Stimulated activated CD8-positive, alpha-beta memory T cell treated with anti-CD3 and anti-CD28 coated beads, Interleukin-12 subunit alpha, Interleukin-12 subunit beta, amount 100 ng/mL, for 4 hours (primary cell): ENCODE measurements at regions not wholly inside any gene's neighbourhood (a gene's known extent, or its start where the extent isn't known, plus 50 kb on each side); places are given as distances from the start of the nearest gene placed in this dataset.
"Not testable (repeated sequence)": the region's sequence is repeated elsewhere in the genome, so short reads cannot be mapped to it uniquely, and the experiment has no call there.

Experiments used
- DNase-seq: peaks from one replicate; pipeline ENCODE4 v3.0.0-alpha.2; 2020; ENCODE audit warnings: low read depth

- no peak for DNase-seq
Observed at GRCh38 chr10:130512936-130513335, 376.7 kb downstream of the GLRX3 start.

DNA sequence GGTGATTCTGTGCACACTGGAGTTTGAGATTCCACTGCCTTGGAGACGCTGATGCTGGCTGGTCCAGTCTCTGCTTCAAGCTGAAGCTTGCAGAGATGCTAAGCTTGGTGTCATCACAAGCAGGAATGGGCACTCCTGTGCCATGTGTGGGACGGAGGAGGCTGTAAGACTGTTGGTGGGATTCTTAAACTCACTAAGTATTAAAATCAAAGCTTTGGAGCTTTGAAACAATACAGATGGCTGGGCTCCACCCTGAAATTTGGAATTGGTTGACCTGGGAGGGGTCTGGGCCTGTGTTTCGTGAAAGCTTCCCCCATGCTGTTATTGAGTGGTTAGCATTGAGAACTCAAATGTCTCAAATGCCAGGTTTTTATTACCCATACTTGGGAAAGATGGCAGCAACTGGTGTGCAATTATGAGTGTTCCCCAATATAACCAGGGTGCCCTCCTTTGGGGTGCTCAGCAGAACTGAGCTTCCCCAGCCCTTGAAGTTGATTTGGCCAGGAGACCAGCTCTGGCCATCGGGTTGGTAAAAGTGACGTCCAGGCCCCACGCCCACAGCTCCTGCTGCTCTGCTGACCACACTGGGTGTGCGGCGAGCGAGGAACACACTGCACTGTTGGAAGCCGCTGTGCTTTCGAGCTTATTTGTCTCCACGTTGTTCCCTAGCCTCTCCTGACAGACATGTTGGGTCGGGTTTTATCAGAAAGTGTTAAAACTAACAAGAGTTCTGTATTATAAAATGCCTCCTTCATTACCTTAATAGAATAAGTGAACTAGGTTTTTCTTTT, 377.7 kb downstream of the GLRX3 start:
- no peak for DNase-seq

- DNase-seq, result no peak
Observed at GRCh38 chr10:130515670-130516069, 379.5 kb downstream of the GLRX3 start.

DNA sequence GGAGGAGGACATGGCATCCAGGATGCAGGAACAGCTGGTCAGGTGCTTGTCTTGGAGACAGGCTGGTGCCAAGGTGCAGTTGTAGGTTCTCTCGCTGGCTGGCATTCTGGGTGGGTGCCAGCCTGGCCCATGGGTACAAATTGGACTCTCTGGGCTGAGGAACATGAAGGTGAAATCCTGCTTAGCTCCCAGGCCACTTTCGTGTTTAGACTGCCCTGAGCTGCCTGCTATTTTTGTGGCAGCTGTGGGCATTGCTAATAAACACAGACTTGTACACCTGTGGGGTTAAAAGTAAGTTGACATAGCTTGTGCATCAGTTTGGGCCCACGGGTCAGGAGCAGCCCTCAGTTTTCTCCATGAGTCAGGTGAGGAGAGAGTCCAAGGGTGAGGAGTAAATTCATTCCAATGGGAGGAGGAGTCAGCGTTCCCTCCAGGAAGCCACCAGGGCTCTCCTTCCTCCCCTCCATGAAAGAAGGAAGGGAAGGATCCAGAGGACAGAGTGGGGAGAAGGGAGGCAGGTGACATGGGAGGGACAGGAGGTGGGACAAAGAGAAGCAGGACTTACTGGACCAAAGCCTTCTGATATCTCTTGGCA, 380.0 kb downstream of the GLRX3 start:
- DNase-seq, result no peak

DNA sequence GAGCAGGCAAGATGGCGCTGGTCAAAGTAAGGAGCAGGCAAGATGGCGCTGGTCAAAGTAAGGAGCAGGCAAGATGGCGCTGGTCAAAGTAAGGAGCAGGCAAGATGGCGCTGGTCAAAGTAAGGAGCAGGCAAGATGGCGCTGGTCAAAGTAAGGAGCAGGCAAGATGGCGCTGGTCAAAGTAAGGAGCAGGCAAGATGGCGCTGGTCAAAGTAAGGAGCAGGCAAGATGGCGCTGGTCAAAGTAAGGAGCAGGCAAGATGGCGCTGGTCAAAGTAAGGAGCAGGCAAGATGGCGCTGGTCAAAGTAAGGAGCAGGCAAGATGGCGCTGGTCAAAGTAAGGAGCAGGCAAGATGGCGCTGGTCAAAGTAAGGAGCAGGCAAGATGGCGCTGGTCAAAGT, 382.7 kb downstream of the GLRX3 start:
- DNase-seq, result not testable (repeated sequence)

GRCh38 chr10:130519791-130520190, 383.6 kb downstream of the GLRX3 start:
- no peak for DNase-seq

- no peak for DNase-seq
Observed at GRCh38 chr10:130531312-130531711, 395.1 kb downstream of the GLRX3 start.

DNA sequence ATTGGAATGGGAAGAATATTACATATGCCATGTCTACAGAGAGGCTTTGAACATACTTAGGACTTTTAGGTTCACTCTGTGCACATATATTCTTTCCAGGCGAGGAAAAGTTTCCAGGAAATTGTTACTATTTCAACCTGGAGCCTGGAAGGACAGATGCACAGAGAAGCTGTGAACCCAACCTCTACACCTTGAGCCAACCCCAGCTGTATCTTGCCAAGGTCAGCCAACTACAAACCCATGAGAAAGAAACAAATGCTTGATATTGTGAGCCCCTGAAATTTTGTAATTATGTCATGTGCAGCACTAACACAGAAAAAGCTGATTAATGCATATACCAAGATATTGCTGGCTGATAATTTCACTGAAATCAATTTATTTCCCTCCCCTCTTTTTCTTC, 404.9 kb downstream of the GLRX3 start:
- no peak for DNase-seq

DNA sequence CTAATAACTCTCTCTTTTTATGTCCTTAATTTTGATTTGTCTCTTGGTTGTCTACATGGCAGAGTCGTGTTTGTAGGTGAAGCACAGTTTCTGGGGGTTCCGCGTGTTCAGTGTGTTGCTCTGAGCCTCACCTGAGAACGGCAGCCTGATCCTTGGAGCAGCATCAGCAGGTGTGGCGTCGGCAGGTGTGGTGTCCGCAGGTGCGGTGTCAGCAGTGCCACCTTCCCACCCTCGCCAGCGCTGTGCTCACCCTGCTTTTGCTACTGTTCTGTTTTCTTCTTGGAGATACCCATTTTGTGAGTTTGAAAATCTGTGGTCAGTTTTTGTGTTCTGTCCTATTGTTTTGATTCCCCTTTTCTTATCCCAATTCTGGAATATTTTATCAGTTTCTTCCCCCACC, 406.6 kb downstream of the GLRX3 start:
- no peak for DNase-seq

- no peak for DNase-seq
Observed at GRCh38 chr10:130543794-130544193, 407.6 kb downstream of the GLRX3 start.

- no peak for DNase-seq
Observed at GRCh38 chr10:130545122-130545521, 408.9 kb downstream of the GLRX3 start.

DNA sequence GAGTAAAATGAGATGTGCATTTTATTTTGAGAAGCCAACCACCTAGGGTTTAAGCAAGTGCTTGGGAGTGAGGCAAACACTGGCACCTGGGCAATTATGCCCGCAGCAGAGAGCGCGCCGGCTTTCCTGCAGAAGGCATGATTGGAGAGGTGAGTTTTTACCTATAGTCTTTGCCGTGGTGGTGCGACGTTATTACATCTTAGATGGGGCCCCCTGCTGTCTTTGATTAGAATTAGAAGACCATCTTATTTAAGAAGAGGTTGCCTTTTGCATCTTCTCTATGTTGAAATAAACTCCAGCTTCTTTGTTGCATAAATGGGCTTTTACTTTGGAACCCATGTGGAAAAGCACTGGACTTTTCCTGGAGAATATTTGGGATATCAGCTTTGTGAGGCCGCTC, 409.5 kb downstream of the GLRX3 start:
- DNase-seq, result no peak

GRCh38 chr10:130546841-130547240, 410.6 kb downstream of the GLRX3 start:
- no peak for DNase-seq

- DNase-seq, result no peak
Observed at GRCh38 chr10:130547368-130547767, 411.2 kb downstream of the GLRX3 start.

- no peak for DNase-seq
Observed at GRCh38 chr10:130550952-130551674, 414.9 kb downstream of the GLRX3 start.

DNA sequence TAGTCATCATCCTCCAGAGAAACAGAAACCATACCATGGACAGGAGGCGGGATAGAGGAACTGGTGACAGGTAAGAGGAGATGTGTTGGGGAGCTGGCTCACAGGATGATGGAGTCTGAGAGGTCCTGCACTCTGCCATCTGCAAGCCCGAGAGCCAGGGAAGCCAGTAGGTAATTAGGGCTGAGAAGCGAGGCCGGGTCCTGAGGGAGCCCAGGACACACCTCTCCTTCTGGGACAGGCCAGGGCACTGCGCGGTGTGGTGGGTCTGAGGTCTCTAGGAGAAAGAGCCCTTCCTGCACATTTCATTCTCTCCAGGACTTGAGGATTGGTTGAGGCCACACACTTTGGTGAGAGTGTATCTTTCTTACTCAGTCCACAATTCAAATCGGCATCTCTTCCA, 415.5 kb downstream of the GLRX3 start:
- no peak for DNase-seq

DNA sequence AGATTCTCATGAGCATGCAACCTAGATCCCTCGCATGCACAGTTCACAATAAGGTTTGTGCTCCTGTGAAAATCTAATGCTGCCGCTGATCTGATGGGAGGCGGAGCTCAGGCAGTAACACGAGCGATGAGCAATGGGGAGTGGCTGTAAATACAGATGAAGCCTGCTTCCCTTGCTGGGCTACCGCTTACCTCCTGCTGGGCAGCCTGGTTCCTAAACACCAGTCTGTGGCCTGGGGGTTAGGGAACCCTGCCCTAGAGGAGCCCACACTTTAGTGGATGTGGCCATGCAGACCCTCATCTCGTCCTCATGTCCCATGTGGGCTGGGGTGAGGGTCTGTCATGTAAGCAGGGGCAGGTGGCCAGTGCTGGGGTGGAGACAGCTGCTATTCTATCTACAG, 417.6 kb downstream of the GLRX3 start:
- no peak for DNase-seq

DNA sequence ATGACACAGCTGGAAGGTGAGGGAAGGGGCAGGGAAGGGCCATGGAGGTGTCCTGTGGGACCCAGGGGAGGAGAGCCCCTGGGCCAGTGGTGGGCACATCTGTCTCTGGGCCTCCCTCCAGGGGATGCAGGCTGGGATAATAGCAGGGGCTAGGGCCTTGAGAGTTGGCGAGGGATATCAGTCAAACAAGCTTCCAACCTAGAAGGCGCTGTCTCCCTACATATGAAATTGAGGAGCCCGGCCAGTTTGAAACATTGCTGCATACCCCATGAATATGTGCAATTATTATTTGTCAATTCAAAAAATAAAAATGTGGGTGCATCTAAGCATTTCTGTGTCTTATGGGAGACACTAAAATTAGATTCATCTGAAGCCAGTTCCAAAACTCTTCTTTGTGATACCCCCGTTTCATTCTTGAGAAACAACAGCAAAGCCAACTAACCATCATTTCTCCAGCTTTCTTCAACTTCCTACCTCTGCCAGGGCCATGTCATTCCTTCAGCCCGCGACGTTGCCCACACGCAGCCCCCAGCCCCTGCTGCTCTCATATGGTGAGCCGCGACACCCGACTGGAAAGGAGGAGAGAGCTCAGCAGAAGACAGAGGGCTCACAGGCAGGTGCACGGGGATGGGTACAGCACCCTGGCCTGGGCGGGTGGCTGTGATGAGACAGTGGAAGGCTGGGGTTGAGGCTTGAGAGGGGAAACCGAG, 418.7 kb downstream of the GLRX3 start:
- DNase-seq, result no peak

DNA sequence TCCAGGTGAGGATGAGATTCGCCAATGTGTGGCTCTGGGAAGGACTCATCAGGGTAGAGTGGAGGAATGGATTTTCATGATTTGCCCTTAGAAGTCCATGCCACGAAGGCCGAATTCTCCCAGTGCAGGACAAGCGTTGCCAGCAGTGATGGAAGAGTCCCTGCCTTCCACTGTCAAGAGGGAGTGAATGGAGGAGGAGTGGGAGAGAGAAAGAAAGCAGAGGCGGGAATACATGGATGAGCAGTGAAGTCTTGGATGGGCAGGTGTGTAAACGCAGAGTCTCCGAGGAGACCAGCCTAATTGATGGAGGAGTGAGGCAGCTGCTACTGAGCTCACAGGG, 419.2 kb downstream of the GLRX3 start:
- no peak for DNase-seq

GRCh38 chr10:130557181-130557845, 421.1 kb downstream of the GLRX3 start:
- DNase-seq, result no peak

DNA sequence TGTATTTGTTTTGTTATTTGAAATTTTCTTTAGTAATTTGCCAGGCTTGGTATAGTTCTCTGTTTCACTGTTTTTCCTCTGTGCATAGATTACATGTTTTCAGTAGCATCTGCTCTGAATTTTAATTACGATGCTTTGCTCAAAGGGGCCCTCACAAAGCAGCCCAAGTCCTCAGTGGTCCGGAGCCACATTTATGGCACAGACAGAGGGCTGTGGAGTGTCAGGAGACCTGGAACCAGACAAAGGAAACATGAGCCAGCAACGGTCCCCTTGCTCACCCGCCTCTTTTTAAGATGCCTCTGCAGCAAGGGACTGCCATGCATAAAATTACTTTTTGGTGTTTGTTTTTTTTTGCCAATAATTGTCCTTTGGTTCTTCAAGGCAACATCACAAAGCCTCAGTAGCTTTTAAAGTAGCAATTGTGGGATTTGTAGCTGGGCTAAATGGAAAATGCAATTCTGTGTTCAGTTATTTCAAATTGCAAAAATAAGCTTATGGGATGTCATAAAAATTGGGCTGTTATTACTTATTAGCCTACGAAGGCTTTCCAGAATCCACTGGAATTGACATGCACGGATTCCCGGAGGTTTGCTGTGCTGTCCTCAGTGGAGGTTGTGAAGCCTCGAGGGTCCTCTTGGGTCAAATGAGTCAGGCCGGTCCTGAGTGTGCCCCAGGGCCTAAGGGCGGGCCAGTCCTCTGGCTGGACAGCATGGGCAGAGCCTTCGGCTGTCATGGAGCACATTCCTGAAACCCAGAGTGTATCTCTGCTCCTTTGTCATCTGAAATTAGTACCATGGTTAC, 422.8 kb downstream of the GLRX3 start:
- no peak for DNase-seq

DNA sequence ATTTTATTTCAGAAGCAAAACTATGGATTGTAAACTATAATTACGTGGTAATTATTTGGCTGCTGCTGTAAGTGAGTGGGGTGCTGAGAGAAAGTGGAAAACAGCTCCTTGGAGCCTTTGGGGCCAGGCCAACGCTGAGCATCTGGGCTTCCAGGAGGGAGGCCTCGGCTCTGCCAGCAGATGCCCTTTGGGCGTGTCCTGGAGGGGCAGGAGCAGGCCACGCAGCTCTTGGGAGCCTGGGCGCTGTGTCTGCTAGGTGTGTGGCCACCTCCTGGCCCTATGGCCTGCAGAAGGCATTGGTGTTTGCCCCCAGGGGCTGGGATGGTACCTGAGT, 423.3 kb downstream of the GLRX3 start:
- no peak for DNase-seq
